ENCODE measurements at regions not wholly inside any gene's neighbourhood (a gene's known extent, or its start where the extent isn't known, plus 50 kb on each side); places are given as distances from the start of the nearest gene placed in this dataset.

- TF ChIP-seq PATZ1 (CRISPR knock-in tag; IDR thresholded peaks at IDR 0.05; ENCODE audit: borderline replicate concordance) (no peak), ISL1 (CRISPR knock-in tag; IDR thresholded peaks at IDR 0.05) (no peak), CREB5 (CRISPR knock-in tag; IDR thresholded peaks at IDR 0.05; ENCODE audit: low read depth) (no peak), ZFP30 (CRISPR knock-in tag; IDR thresholded peaks at IDR 0.05) (no peak), ZNF70 (CRISPR knock-in tag; IDR thresholded peaks at IDR 0.05) (no peak), GLIS3 (CRISPR knock-in tag; IDR thresholded peaks at IDR 0.05) (no peak), RARB (CRISPR knock-in tag; IDR thresholded peaks at IDR 0.05) (no peak), TSHZ2 (CRISPR knock-in tag; IDR thresholded peaks at IDR 0.05) (no peak), BACH2 (CRISPR knock-in tag; IDR thresholded peaks at IDR 0.05; ENCODE audit: borderline replicate concordance) (no peak), ZFP3 (CRISPR knock-in tag; IDR thresholded peaks at IDR 0.05) (no peak), ZC3H10 (CRISPR knock-in tag; IDR thresholded peaks at IDR 0.05) (no peak), ARNTL (CRISPR knock-in tag; IDR thresholded peaks at IDR 0.05; ENCODE audit: borderline replicate concordance, low read depth) (no peak), TOX (CRISPR knock-in tag; IDR thresholded peaks at IDR 0.05; ENCODE audit: borderline replicate concordance) (no peak)
Measured at GRCh38 chr14:50000380-50001150, 107.7 kb downstream of the ARF6 start.
